Erythroblast (primary cell): ENCODE measurements at regions not wholly inside any gene's neighbourhood (a gene's known extent, or its start where the extent isn't known, plus 50 kb on each side); places are given as distances from the start of the nearest gene placed in this dataset.

ENCODE experiments used
- GATA1 ChIP-seq: IDR thresholded peaks from 2 replicates; pipeline ENCODE4 v1.6.1; 2011; ENCODE audit warnings: low read depth, mild to moderate bottlenecking, control low read depth, low read length, moderate library complexity
- POLR2A ChIP-seq: IDR thresholded peaks from 2 replicates; pipeline ENCODE4 v1.6.1; 2011; ENCODE audit warnings: mild to moderate bottlenecking, low read length

- TF ChIP-seq POLR2A (no peak), GATA1 (no peak)
These were observed 1525.7 kb downstream of the SI start for GRCh38 chr3:163552659-163552966.
